ENCODE measurements at regions not wholly inside any gene's neighbourhood (a gene's known extent, or its start where the extent isn't known, plus 50 kb on each side); places are given as distances from the start of the nearest gene placed in this dataset.

- Histone ChIP-seq H3K27me3 (ENCODE audit: insufficient read depth, low read length) (no peaks in the 10 kb centered on the region), H3K4me1 (ENCODE audit: insufficient read depth, low read length) (peaks cover 34% of the 10 kb centered on the region), H3K4me3 (ENCODE audit: low read length) (no peak overlapping the region)
These were observed 179.7 kb upstream of the GALNT5 start for GRCh38 chr2:157077753-157078350.

GRCh38 chr2:157082950-157083349 is 174.6 kb upstream of the GALNT5 start:
- H3K27me3 ChIP-seq (ENCODE audit: insufficient read depth, low read length): no peaks in the 10 kb centered on the region
- H3K4me1 ChIP-seq (ENCODE audit: insufficient read depth, low read length): peaks cover 13% of the 10 kb centered on the region
- H3K9me3 ChIP-seq (ENCODE audit: low read length): no peaks in the 10 kb centered on the region
- no peaks in the 10 kb centered on the region for H3K36me3 ChIP-seq (ENCODE audit: insufficient read depth, low read length)
- no peak overlapping the region for H3K4me3 ChIP-seq (ENCODE audit: low read length)
- no peak overlapping the region for H2AFZ ChIP-seq (ENCODE audit: low read depth, low read length)

More at GRCh38 chr2:157077753-157078350, 179.7 kb upstream of the GALNT5 start:
- H2AFZ ChIP-seq (ENCODE audit: low read depth, low read length): peak overlapping the region; percentile 31
- no peaks in the 10 kb centered on the region for H3K36me3 ChIP-seq (ENCODE audit: insufficient read depth, low read length)
- H3K9me3 ChIP-seq (ENCODE audit: low read length): no peaks in the 10 kb centered on the region

DNA sequence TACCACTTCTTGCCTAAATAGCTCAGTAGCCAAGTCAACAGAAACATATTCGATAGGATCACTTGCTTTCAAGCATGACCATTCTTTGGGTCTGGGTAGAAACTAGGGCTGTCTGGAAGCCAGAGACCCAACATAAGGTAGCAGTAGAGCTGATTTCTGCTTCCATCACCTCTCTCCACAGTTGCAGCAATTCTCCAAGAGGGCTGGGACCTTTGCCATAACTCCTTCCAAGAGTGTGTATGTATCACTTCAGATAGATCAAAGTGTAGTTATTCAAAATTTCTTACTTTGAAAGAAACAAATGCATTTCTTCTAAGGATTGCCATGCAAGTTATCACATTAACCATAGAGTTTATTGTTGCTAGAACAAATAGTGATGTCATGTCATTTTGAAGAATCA is 172.0 kb upstream of the GALNT5 start:
- Histone ChIP-seq H3K36me3 (ENCODE audit: insufficient read depth, low read length) (no peaks in the 10 kb centered on the region), H3K4me1 (ENCODE audit: insufficient read depth, low read length) (peaks cover 2% of the 10 kb centered on the region), H3K4me3 (ENCODE audit: low read length) (no peak overlapping the region), H3K27me3 (ENCODE audit: insufficient read depth, low read length) (no peaks in the 10 kb centered on the region), H3K9me3 (ENCODE audit: low read length) (no peaks in the 10 kb centered on the region), H2AFZ (ENCODE audit: low read depth, low read length) (no peak overlapping the region)

- Histone ChIP-seq H2AFZ (ENCODE audit: low read depth, low read length) (no peak overlapping the region), H3K9me3 (ENCODE audit: low read length) (no peaks in the 10 kb centered on the region), H3K4me3 (ENCODE audit: low read length) (no peak overlapping the region), H3K4me1 (ENCODE audit: insufficient read depth, low read length) (peaks cover 2% of the 10 kb centered on the region), H3K36me3 (ENCODE audit: insufficient read depth, low read length) (no peaks in the 10 kb centered on the region), H3K27me3 (ENCODE audit: insufficient read depth, low read length) (no peaks in the 10 kb centered on the region)
These were observed 170.0 kb upstream of the GALNT5 start for GRCh38 chr2:157087373-157088002.

- Histone ChIP-seq H3K36me3 (ENCODE audit: insufficient read depth, low read length) (no peaks in the 10 kb centered on the region), H3K9me3 (ENCODE audit: low read length) (no peaks in the 10 kb centered on the region), H3K4me1 (ENCODE audit: insufficient read depth, low read length) (no peaks in the 10 kb centered on the region), H3K4me3 (ENCODE audit: low read length) (no peak overlapping the region), H3K27me3 (ENCODE audit: insufficient read depth, low read length) (no peaks in the 10 kb centered on the region), H2AFZ (ENCODE audit: low read depth, low read length) (no peak overlapping the region)
These were observed 163.8 kb upstream of the GALNT5 start for GRCh38 chr2:157093666-157094065.

DNA sequence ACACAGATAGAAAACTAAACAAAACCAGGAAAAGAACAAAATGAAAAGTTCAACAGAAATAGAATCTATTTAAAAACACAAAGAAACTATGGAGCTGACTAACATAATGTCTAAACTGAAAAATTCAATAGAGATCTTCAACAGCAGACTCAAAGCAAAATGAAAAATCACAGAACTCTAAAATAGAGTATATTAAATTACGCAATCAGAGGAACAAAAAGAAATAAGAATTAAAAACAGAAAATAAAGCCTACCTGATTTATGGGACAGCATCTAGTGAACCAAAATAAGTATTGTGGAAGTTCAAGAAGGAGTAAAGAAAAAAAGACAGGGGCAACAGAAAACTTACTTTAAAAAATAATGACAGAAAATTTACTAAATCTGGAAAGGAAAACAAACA is 152.1 kb upstream of the GALNT5 start:
- Histone ChIP-seq H3K4me1 (ENCODE audit: insufficient read depth, low read length) (no peaks in the 10 kb centered on the region), H2AFZ (ENCODE audit: low read depth, low read length) (no peak overlapping the region), H3K9me3 (ENCODE audit: low read length) (no peaks in the 10 kb centered on the region), H3K36me3 (ENCODE audit: insufficient read depth, low read length) (no peaks in the 10 kb centered on the region), H3K27me3 (ENCODE audit: insufficient read depth, low read length) (no peaks in the 10 kb centered on the region), H3K4me3 (ENCODE audit: low read length) (no peak overlapping the region)

DNA sequence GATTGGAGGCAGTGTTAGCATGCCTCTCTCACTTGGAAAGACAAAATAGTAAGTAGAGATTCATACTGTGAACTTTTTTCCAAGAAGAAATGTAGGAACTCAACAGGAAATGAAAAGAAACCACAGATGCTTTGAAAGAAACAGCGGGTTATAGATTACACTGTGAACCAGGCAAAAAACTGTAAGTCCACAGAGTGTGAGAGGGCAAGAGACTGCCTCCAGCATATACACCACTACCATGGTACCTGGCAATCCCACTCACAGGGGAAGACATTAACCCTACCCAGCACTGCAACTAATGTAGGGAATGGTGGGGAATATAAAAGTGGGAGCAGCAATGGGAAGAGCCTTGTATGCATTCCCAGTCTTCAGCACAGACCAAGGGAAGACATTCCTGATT is 150.6 kb upstream of the GALNT5 start:
- Histone ChIP-seq H2AFZ (ENCODE audit: low read depth, low read length) (no peak overlapping the region), H3K27me3 (ENCODE audit: insufficient read depth, low read length) (no peaks in the 10 kb centered on the region), H3K36me3 (ENCODE audit: insufficient read depth, low read length) (no peaks in the 10 kb centered on the region), H3K4me3 (ENCODE audit: low read length) (no peak overlapping the region), H3K9me3 (ENCODE audit: low read length) (no peaks in the 10 kb centered on the region), H3K4me1 (ENCODE audit: insufficient read depth, low read length) (no peaks in the 10 kb centered on the region)

DNA sequence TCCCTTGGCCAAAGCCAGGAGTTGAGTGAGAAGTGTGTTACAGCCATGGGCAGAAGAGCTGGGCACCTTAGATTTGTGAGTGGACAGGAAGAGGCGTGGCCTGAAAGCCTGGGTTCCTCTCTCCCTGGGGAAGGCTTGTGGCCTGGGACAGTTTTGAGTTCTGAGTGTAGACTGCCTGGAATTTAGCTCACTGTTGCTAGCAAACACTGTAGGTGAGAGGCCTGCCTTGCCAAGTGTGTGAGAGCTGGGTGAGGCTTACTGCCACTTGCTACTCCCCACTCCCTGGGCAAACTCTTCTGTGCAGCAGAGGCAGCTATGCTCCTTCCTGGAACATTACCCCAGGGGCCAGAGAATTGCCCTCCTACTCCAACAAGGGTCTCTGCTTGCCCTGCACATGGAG is 150.0 kb upstream of the GALNT5 start:
- H3K27me3 ChIP-seq (ENCODE audit: insufficient read depth, low read length): no peaks in the 10 kb centered on the region
- no peaks in the 10 kb centered on the region for H3K9me3 ChIP-seq (ENCODE audit: low read length)
- no peak overlapping the region for H2AFZ ChIP-seq (ENCODE audit: low read depth, low read length)
- no peaks in the 10 kb centered on the region for H3K36me3 ChIP-seq (ENCODE audit: insufficient read depth, low read length)
- H3K4me3 ChIP-seq (ENCODE audit: low read length): no peak overlapping the region
- H3K4me1 ChIP-seq (ENCODE audit: insufficient read depth, low read length): no peaks in the 10 kb centered on the region

GRCh38 chr2:157107877-157108276 is 149.6 kb upstream of the GALNT5 start:
- no peaks in the 10 kb centered on the region for H3K36me3 ChIP-seq (ENCODE audit: insufficient read depth, low read length)
- H2AFZ ChIP-seq (ENCODE audit: low read depth, low read length): no peak overlapping the region
- H3K9me3 ChIP-seq (ENCODE audit: low read length): no peaks in the 10 kb centered on the region
- no peaks in the 10 kb centered on the region for H3K4me1 ChIP-seq (ENCODE audit: insufficient read depth, low read length)
- no peak overlapping the region for H3K4me3 ChIP-seq (ENCODE audit: low read length)
- H3K27me3 ChIP-seq (ENCODE audit: insufficient read depth, low read length): no peaks in the 10 kb centered on the region

DNA sequence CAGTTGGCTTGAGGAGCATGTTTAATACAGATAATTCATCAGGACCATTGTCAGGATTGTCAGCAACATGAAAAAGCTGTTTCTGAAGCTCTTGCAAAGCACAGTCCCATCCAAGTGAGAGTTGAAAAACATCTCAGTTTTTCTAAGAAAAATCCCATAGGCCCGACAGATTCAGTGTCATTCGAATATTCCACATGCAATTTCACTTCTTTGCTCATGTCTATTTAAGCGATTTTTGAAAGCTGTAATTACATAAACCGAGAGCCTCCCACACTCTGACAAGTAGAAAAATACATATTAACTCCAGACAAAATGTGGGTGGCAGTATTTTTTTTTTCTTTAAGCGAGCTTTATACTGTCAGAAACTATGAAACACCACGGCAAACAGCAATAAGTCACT is 134.7 kb upstream of the GALNT5 start:
- Histone ChIP-seq H2AFZ (ENCODE audit: low read depth, low read length) (no peak overlapping the region), H3K4me1 (ENCODE audit: insufficient read depth, low read length) (no peaks in the 10 kb centered on the region), H3K36me3 (ENCODE audit: insufficient read depth, low read length) (no peaks in the 10 kb centered on the region), H3K27me3 (ENCODE audit: insufficient read depth, low read length) (no peaks in the 10 kb centered on the region), H3K9me3 (ENCODE audit: low read length) (peaks cover 2% of the 10 kb centered on the region), H3K4me3 (ENCODE audit: low read length) (no peak overlapping the region)

GRCh38 chr2:157124731-157125130 is 132.8 kb upstream of the GALNT5 start:
- H3K4me3 ChIP-seq (ENCODE audit: low read length): no peak overlapping the region
- H2AFZ ChIP-seq (ENCODE audit: low read depth, low read length): no peak overlapping the region
- peaks cover 2% of the 10 kb centered on the region for H3K9me3 ChIP-seq (ENCODE audit: low read length)
- H3K27me3 ChIP-seq (ENCODE audit: insufficient read depth, low read length): no peaks in the 10 kb centered on the region
- H3K4me1 ChIP-seq (ENCODE audit: insufficient read depth, low read length): no peaks in the 10 kb centered on the region
- no peaks in the 10 kb centered on the region for H3K36me3 ChIP-seq (ENCODE audit: insufficient read depth, low read length)

GRCh38 chr2:157125685-157126084 is 131.8 kb upstream of the GALNT5 start:
- no peaks in the 10 kb centered on the region for H3K36me3 ChIP-seq (ENCODE audit: insufficient read depth, low read length)
- H3K4me1 ChIP-seq (ENCODE audit: insufficient read depth, low read length): no peaks in the 10 kb centered on the region
- peaks cover 2% of the 10 kb centered on the region for H3K9me3 ChIP-seq (ENCODE audit: low read length)
- no peak overlapping the region for H2AFZ ChIP-seq (ENCODE audit: low read depth, low read length)
- H3K27me3 ChIP-seq (ENCODE audit: insufficient read depth, low read length): no peaks in the 10 kb centered on the region
- H3K4me3 ChIP-seq (ENCODE audit: low read length): no peak overlapping the region

DNA sequence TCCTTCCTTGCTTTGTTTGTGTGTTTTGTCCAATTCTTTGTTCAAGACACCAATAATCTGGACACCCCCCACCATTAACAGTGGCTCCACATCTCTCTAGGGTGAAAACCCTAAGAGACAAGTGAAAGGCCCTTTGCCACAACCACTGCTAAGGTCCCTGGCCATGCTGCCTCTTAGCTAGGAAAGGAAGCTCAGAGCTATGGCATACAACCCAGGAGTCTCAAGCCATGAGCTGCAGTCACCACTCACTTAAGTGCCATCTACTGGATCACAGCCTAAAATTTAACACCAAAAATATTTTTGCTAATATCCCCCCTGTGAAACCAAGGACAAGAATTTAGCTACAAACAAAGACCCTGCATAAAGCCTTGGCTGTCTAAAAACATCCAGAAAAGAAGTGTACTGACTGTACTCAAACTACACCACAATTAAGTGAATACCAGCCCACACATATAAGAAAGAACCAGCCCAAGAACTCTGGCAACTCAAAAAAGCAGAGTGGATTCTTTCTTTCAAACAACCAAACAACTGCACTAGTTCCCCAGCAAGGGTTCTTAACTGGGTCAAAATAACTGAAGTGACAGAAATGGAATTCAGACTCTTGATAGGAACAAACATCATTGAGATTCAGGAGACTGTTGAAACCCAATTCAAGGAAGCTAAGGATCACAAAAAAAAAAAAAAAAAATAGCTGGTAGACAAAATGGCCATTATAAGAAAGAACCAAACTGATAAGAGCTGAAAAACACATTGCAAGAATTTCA is 130.1 kb upstream of the GALNT5 start:
- no peak overlapping the region for H3K4me3 ChIP-seq (ENCODE audit: low read length)
- no peaks in the 10 kb centered on the region for H3K4me1 ChIP-seq (ENCODE audit: insufficient read depth, low read length)
- no peaks in the 10 kb centered on the region for H3K27me3 ChIP-seq (ENCODE audit: insufficient read depth, low read length)
- H2AFZ ChIP-seq (ENCODE audit: low read depth, low read length): no peak overlapping the region
- peaks cover 2% of the 10 kb centered on the region for H3K9me3 ChIP-seq (ENCODE audit: low read length)
- no peaks in the 10 kb centered on the region for H3K36me3 ChIP-seq (ENCODE audit: insufficient read depth, low read length)

Data from neuron (in vitro differentiated cells).